HepG2 (cell line): ENCODE measurements at regions not wholly inside any gene's neighbourhood (a gene's known extent, or its start where the extent isn't known, plus 50 kb on each side); places are given as distances from the start of the nearest gene placed in this dataset.

ENCODE experiments used
- ATAC-seq: fragments of 200-7000 bp; cut with Tn5 transposase; 3 replicates; pipeline ENCODE4 v1.9.1; 2020; ENCODE audit warnings: mild to moderate bottlenecking, moderate library complexity
- BruUV-seq: library from RNA; stranded (reverse); fragments of 400-500 nt; replicated peaks from 2 replicates; lab custom pipeline; 2021; lab: Mats Ljungman, UMichigan
- CTCF ChIA-PET: fragments of 300-600 bp; formaldehyde crosslinking; extraction: SDS; loops from one replicate; lab custom pipeline; 2021; ENCODE audit warnings: low total read pairs, inconsistent platforms, low intra/inter-chr PET ratio; lab: Yijun Ruan, JAX
- POLR2A ChIA-PET: fragments of 350-600 bp; sonication (Branson Sonifier 250); formaldehyde crosslinking; loops from one replicate; lab custom pipeline; 2020; ENCODE audit warnings: antibody characterized with exemption, inconsistent platforms; lab: Yijun Ruan, JAX
- DNase-seq: peaks from one replicate; pipeline ENCODE4 v3.0.0-alpha.2; 2015; ENCODE audit warnings: low spot score
- FAIRE-seq: peaks from 3 replicates; lab custom pipeline; 2011; peaks lifted over from hg19 to GRCh38; lab: Jason Lieb, UNC
- H2AFZ ChIP-seq: one replicate; pipeline ENCODE4 v1.6.1; 2011; ENCODE audit warnings: low read length, inconsistent platforms
- H3K27ac ChIP-seq: fragments of 300-600 bp; 3 replicates; pipeline ENCODE4 v1.8.0; 2011; ENCODE audit warnings: mixed run types, mild to moderate bottlenecking, mixed read lengths, low read length, inconsistent platforms; ENCODE audit not compliant: insufficient read depth; ENCODE audit errors: extremely low read length
- H3K27me3 ChIP-seq, 2 experiments: fragments of 200-600 bp in 1 of 2; 2 replicates in 1 of 2; 3 replicates in 1 of 2; pipeline versions ENCODE4 v1.6.0 to v1.8.0; 2011; ENCODE audit warnings: low read length in 2 of 2, mild to moderate bottlenecking in 2 of 2, moderate library complexity in 2 of 2, inconsistent platforms in 1 of 2; ENCODE audit not compliant: insufficient read depth in 2 of 2, control insufficient read depth in 1 of 2
- H3K36me3 ChIP-seq, 2 experiments: fragments of 200-600 bp in 1 of 2; replicated peaks in 1 of 2; 2 replicates in 1 of 2; 3 replicates in 1 of 2; pipeline versions ENCODE4 v1.5.1 to v1.8.0; 2011; ENCODE audit warnings: low read length in 2 of 2, inconsistent platforms in 1 of 2; ENCODE audit not compliant: insufficient read depth in 2 of 2, control insufficient read depth in 1 of 2
- H3K4me1 ChIP-seq: 2 replicates; pipeline ENCODE4 v1.5.1; 2012; ENCODE audit warnings: low read length, inconsistent platforms; ENCODE audit not compliant: insufficient read depth
- H3K4me2 ChIP-seq: 2 replicates; pipeline ENCODE4 v1.6.0; 2011; ENCODE audit warnings: low read depth, low read length, inconsistent platforms
- H3K4me3 ChIP-seq, 3 experiments: fragments of 200-600 bp in 1 of 3; sonication (generic), shearing (Covaris generic) in 1 of 3; replicated peaks in 1 of 3; 2 replicates each; pipeline ENCODE4 v1.5.1; 2011 to 2016; ENCODE audit warnings: low read length in 3 of 3, inconsistent platforms in 2 of 3, low read depth in 2 of 3, mild to moderate bottlenecking in 2 of 3, control low read depth in 1 of 3, mixed read lengths in 1 of 3; ENCODE audit not compliant: insufficient read depth in 1 of 3
- H3K79me2 ChIP-seq: one replicate; pipeline ENCODE4 v1.6.1; 2011; ENCODE audit warnings: low read length, inconsistent platforms; ENCODE audit not compliant: insufficient read depth
- H3K9ac ChIP-seq: 2 replicates; pipeline ENCODE4 v1.6.0; 2011; ENCODE audit warnings: mild to moderate bottlenecking, low read depth, low read length, inconsistent platforms; ENCODE audit not compliant: insufficient read depth
- H3K9me3 ChIP-seq: 2 replicates; pipeline ENCODE4 v1.5.1; 2012; ENCODE audit warnings: mild to moderate bottlenecking, low read length
- H4K20me1 ChIP-seq: 2 replicates; pipeline ENCODE4 v1.6.0; 2011; ENCODE audit warnings: inconsistent platforms, mild to moderate bottlenecking, low read length, moderate library complexity; ENCODE audit not compliant: insufficient read depth
- ASH2L ChIP-seq: fragments of 300-600, 200-600 bp; sonication (generic); IDR thresholded peaks from 2 replicates; pipeline ENCODE4 v1.7.0; 2017; ENCODE audit warnings: low read depth, mild to moderate bottlenecking, moderate library complexity, mixed read lengths, low read length; ENCODE audit not compliant: insufficient read length
- EED ChIP-seq: sonication (generic); formaldehyde crosslinking; IDR thresholded peaks from 2 replicates; pipeline ENCODE4 v1.5.0; 2020; ENCODE audit warnings: mild to moderate bottlenecking, missing genetic modification reagents
- IRX3 ChIP-seq: sonication (generic); formaldehyde crosslinking; IDR thresholded peaks from 2 replicates; pipeline ENCODE4 v1.8.1; 2023; ENCODE audit warnings: mild to moderate bottlenecking, low read depth, missing genetic modification reagents, borderline replicate concordance
- KDM5B ChIP-seq: sonication (generic); formaldehyde crosslinking; IDR thresholded peaks from 2 replicates; pipeline ENCODE4 v1.4.0; 2020; ENCODE audit warnings: missing genetic modification reagents, mild to moderate bottlenecking, borderline replicate concordance
- KDM6A ChIP-seq: IDR thresholded peaks from 2 replicates; pipeline ENCODE4 v1.6.1; 2016; ENCODE audit warnings: low read depth
- LCORL ChIP-seq, 2 experiments: fragments of 450-650 bp in 1 of 2; sonication (generic) in 1 of 2; formaldehyde crosslinking in 1 of 2; IDR thresholded peaks; 2 replicates each; pipeline versions ENCODE4 v1.5.0 to v1.6.1; 2017 to 2020; ENCODE audit warnings: antibody characterized with exemption in 1 of 2, missing genetic modification reagents in 1 of 2
- MTF1 ChIP-seq: sonication (generic); formaldehyde crosslinking; IDR thresholded peaks from 2 replicates; pipeline ENCODE4 v1.5.0; 2020; ENCODE audit warnings: missing genetic modification reagents
- PAWR ChIP-seq: sonication (generic); formaldehyde crosslinking; IDR thresholded peaks from 2 replicates; pipeline ENCODE4 v1.4.0; 2020; ENCODE audit warnings: missing genetic modification reagents, mild to moderate bottlenecking, borderline replicate concordance
- RBM39 ChIP-seq: fragments of 200-400 bp; formaldehyde crosslinking; IDR thresholded peaks from one replicate; pipeline ENCODE4 v1.6.1; 2018; ENCODE audit warnings: antibody characterized with exemption, mild to moderate bottlenecking, low read depth, low read length; ENCODE audit not compliant: poor library complexity, severe bottlenecking
- YEATS2 ChIP-seq: sonication (generic); formaldehyde crosslinking; IDR thresholded peaks from 2 replicates; pipeline ENCODE4 v1.4.0; 2020; ENCODE audit warnings: missing genetic modification reagents, borderline replicate concordance
- ZNF234 ChIP-seq: sonication (generic); formaldehyde crosslinking; conservative IDR thresholded peaks from 2 replicates; pipeline ENCODE4 v1.5.1; 2020; ENCODE audit warnings: mild to moderate bottlenecking, missing genetic modification reagents
- ZNF562 ChIP-seq: sonication (generic); formaldehyde crosslinking; IDR thresholded peaks from 2 replicates; pipeline ENCODE4 v1.8.0; 2022; ENCODE audit warnings: missing genetic modification reagents, borderline replicate concordance
- WGBS: methylation state at CpG from one replicate; pipeline ENCODE4 v1.1.6; 2017; ENCODE audit warnings: low lambda C conversion rate; 5-methylcytosine and 5-hydroxymethylcytosine counted together
- in situ Hi-C: cut with HindIII; loops from 2 replicates; pipeline ENCODE4 v1.10.0; 2017; ENCODE audit warnings: low pct_unique_long_range_greater_than_20kb; ENCODE audit not compliant: extremely low pct_ligation_motif_present
- intact Hi-C: fragments of 100-400 bp; cut with micrococcal nuclease; formaldehyde crosslinking; loops from one replicate; pipeline ENCODE4 v1.10.0; 2022; ENCODE audit not compliant: unreplicated experiment
- TF ChIP-seq, protein P1 (sequence below): sonication (generic); formaldehyde crosslinking; IDR thresholded peaks from 2 replicates; pipeline ENCODE4 v1.9.0; 2021; ENCODE audit warnings: missing genetic modification reagents, borderline replicate concordance
- TF ChIP-seq, protein P2 (sequence below): sonication (generic); formaldehyde crosslinking; conservative IDR thresholded peaks from 2 replicates; pipeline ENCODE4 v1.8.1; 2023; ENCODE audit warnings: missing genetic modification reagents
- TF ChIP-seq, protein P3 (sequence below): IDR thresholded peaks from 2 replicates; pipeline ENCODE4 v1.6.1; 2016
- TF ChIP-seq, protein P4 (sequence below): sonication (generic); formaldehyde crosslinking; IDR thresholded peaks from 2 replicates; pipeline ENCODE4 v1.8.0; 2023; ENCODE audit warnings: mild to moderate bottlenecking, missing genetic modification reagents

DNA sequence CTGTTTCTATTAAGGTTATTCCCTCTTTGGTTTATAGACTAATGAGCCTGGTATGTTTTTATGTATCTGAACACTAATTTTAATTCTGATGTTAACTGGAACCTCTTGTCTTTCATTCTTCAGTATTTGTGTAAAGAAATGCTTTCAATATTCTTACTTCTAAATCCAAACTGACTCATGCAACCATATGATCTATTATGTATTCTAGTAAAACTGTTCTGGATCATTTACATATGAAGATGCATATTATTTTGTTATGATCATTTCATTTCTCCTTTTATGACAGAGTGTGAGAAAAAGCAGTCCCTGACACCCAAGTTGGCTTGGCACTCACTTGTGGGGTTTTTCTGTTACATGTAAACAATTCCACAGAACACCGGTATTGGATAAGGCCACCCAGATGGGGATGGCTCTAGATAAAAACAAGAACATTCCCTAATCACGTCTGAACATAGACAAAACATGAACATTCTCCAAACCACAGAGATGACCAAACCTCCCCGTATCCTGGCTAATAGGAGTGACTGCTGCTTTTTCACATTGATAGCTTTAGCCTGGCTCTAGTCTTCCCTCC lies 72.2 kb upstream of the EPHB3 start:
- in situ Hi-C loops (no loop called here), intact Hi-C loops (no loop called here)
- H3K79me2 ChIP-seq: no peaks in the 10 kb centered on the region
- TF ChIP-seq EED (CRISPR knock-in tag) (no peak), YEATS2 (CRISPR knock-in tag) (no peak), ZNF562 (CRISPR knock-in tag) (no peak), ZNF234 (no peak), LCORL (IDR thresholded peaks at IDR 0.05) (no peak), LCORL (CRISPR knock-in tag; IDR thresholded peaks at IDR 0.05) (no peak), KDM5B (CRISPR knock-in tag) (no peak), ASH2L (no peak), MTF1 (CRISPR knock-in tag) (no peak), IRX3 (CRISPR knock-in tag) (no peak), RBM39 (no peak), PAWR (CRISPR knock-in tag) (no peak), KDM6A (CRISPR knock-in tag) (no peak)
- TF ChIP-seq, protein P1, sequence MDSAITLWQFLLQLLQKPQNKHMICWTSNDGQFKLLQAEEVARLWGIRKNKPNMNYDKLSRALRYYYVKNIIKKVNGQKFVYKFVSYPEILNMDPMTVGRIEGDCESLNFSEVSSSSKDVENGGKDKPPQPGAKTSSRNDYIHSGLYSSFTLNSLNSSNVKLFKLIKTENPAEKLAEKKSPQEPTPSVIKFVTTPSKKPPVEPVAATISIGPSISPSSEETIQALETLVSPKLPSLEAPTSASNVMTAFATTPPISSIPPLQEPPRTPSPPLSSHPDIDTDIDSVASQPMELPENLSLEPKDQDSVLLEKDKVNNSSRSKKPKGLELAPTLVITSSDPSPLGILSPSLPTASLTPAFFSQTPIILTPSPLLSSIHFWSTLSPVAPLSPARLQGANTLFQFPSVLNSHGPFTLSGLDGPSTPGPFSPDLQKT (CRISPR knock-in tag): no peak
- TF ChIP-seq, protein P2, sequence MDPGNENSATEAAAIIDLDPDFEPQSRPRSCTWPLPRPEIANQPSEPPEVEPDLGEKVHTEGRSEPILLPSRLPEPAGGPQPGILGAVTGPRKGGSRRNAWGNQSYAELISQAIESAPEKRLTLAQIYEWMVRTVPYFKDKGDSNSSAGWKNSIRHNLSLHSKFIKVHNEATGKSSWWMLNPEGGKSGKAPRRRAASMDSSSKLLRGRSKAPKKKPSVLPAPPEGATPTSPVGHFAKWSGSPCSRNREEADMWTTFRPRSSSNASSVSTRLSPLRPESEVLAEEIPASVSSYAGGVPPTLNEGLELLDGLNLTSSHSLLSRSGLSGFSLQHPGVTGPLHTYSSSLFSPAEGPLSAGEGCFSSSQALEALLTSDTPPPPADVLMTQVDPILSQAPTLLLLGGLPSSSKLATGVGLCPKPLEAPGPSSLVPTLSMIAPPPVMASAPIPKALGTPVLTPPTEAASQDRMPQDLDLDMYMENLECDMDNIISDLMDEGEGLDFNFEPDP: no peak
- TF ChIP-seq, protein P3, sequence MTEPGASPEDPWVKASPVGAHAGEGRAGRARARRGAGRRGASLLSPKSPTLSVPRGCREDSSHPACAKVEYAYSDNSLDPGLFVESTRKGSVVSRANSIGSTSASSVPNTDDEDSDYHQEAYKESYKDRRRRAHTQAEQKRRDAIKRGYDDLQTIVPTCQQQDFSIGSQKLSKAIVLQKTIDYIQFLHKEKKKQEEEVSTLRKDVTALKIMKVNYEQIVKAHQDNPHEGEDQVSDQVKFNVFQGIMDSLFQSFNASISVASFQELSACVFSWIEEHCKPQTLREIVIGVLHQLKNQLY (CRISPR knock-in tag): no peak
- TF ChIP-seq, protein P4, sequence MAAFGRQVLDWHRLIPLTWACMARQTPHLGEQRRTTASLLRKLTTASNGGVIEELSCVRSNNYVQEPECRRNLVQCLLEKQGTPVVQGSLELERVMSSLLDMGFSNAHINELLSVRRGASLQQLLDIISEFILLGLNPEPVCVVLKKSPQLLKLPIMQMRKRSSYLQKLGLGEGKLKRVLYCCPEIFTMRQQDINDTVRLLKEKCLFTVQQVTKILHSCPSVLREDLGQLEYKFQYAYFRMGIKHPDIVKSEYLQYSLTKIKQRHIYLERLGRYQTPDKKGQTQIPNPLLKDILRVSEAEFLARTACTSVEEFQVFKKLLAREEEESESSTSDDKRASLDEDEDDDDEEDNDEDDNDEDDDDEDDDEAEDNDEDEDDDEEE: no peak
- peaks cover 4 to 44% of the 10 kb centered on the region in 2 experiments for H3K27me3 ChIP-seq
- no peaks in the 10 kb centered on the region for H3K9me3 ChIP-seq
- FAIRE-seq (no peak), DNase-seq (no peak), ATAC-seq (no peak)
- no TSS peak for BruUV-seq
- H4K20me1 ChIP-seq: no peaks in the 10 kb centered on the region
- no peak overlapping the region for H2AFZ ChIP-seq
- WGBS: 4% methylated on average over 3 of the region's 3 CpGs
- POLR2A ChIA-PET: no interaction called here
- H3K4me1 ChIP-seq: no peaks in the 10 kb centered on the region
- no peak overlapping the region for H3K4me2 ChIP-seq
- no peak overlapping the region for H3K27ac ChIP-seq
- H3K36me3 ChIP-seq: no peaks in the 10 kb centered on the region
- H3K4me3 ChIP-seq: no peak overlapping the region
- CTCF ChIA-PET: no interaction called here
- H3K9ac ChIP-seq: no peak overlapping the region
